Skin epidermis (tissue), 12 donors: ENCODE measurements at regions not wholly inside any gene's neighbourhood (a gene's known extent, or its start where the extent isn't known, plus 50 kb on each side); places are given as distances from the start of the nearest gene placed in this dataset.

Experiments used
- H3K27ac ChIP-seq, 21 experiments: fragments of 200-600 bp; sonication (generic) in 11 of 21; one replicate each; pipeline ENCODE4 v1.5.0; 2020; ENCODE audit warnings: mild to moderate bottlenecking in 3 of 21, inconsistent platforms in 2 of 21, moderate library complexity in 2 of 21
- H3K4me3 ChIP-seq, 7 experiments: fragments of 200-600 bp; sonication (generic) in 2 of 7; one replicate each; pipeline ENCODE4 v1.5.0; 2020; ENCODE audit warnings: inconsistent platforms in 2 of 7, mild to moderate bottlenecking in 2 of 7, moderate library complexity in 1 of 7

DNA sequence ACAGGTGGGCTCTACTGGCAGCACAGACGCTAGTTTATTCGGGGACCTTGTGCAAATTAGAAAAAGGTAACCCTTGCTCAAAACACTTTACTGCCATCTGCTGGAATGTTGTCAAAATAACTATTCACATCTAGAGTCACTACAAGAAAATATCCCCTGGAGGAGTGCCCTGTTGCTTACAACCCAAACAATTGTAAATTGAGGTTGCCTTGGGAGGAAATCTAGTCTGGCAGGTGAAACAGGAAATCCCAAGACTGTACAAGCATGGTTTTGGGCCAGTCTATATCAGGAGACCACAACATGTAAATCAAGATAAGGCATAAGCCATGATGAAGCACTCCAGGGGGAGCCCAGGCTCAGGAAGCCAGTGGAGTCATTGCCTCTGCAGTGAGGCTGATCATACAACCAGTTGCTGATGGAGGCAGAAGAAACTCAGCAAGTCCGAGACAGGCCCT, 136.8 kb upstream of the ACP3 start:
- H3K27ac ChIP-seq, result no peak overlapping the region
- H3K4me3 ChIP-seq, result no peak overlapping the region

DNA sequence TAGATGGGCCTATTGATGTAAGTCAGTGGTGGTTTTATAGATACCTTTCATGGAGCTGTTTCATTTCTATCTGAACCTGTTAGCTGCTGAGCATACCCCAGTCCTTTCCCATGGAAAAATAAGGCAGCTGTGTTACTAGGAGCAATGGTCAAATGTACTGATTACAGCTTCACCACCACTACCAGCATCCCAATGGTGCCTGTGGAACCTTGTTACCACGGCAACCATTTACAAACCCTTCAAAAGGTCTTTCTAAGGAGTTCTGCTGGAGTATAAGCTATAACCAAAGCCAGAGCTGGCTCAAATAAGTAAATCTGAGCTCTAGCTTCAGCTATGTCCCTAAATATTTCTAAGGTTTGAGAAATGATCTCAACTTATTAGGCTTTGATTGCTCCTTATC, 133.4 kb upstream of the ACP3 start:
- Histone ChIP-seq H3K4me3 (no peak overlapping the region), H3K27ac (no peak overlapping the region)

GRCh38 chr3:132187746-132188145, 129.5 kb upstream of the ACP3 start:
- Histone ChIP-seq H3K27ac (no peak overlapping the region), H3K4me3 (no peak overlapping the region)

- Histone ChIP-seq H3K27ac (no peak overlapping the region), H3K4me3 (no peak overlapping the region)
Observed at GRCh38 chr3:132189601-132190000, 127.6 kb upstream of the ACP3 start.

DNA sequence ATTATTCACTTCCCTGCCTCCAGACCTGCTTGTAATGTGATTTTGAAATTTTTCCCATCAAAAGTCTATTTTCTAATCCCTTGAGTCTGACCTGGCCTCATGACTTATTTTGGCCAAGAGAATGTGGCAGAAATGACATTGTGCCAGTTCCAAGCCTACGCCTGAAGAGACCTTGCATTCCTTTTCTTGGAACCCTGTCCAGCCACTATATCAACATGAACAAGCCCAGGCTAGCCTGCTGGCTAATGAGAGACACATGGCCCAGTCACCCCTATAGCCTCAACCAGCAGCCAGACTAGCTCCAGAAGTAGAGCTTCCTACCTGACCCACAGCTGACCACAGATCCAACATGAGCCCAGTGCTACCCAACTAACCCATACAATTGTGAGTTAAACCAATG, 121.1 kb upstream of the ACP3 start:
- Histone ChIP-seq H3K4me3 (no peak overlapping the region), H3K27ac (no peak overlapping the region)

DNA sequence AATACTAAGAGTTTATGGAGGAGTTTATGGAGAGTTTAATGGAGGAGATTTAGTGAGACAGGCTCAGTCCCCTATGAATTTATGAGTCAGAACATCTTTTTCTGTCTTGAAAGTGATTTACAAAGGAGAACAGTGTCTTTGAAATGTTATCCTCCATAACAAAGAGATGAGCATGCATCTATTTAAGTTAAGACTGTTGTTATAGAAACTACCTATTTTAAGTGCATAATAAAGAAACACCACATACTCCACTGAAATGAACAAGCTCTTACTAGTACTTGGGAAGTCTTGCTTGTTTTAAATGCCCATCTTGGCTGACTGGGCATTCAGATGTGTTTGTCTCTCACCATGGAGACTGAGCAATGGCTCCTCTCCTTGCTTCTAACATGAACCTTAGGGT, 118.7 kb upstream of the ACP3 start:
- Histone ChIP-seq H3K4me3 (no peak overlapping the region), H3K27ac (no peak overlapping the region)

DNA sequence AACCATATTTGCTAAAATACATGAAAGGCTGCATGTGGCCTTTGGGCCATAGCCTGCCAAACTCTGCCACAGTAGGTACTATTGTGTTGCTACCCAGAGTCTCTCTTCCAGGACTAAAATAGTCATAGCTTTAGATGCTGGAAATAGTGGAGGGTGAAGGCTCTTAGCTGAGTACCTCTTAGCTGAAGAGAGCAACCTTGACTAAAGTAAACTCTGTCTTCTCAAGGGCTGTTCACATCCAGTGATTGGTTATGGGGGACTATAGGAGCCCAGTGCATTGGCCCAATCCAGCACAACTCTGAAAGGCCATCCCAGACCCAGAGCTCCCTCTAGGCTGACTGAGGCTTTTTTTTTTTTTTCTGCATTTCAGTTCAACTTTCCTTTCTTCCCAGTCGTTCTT, 117.8 kb upstream of the ACP3 start:
- H3K27ac ChIP-seq, result no peak overlapping the region
- no peak overlapping the region for H3K4me3 ChIP-seq

GRCh38 chr3:132202586-132202985, 114.6 kb upstream of the ACP3 start:
- no peak overlapping the region for H3K4me3 ChIP-seq
- H3K27ac ChIP-seq, result no peak overlapping the region

DNA sequence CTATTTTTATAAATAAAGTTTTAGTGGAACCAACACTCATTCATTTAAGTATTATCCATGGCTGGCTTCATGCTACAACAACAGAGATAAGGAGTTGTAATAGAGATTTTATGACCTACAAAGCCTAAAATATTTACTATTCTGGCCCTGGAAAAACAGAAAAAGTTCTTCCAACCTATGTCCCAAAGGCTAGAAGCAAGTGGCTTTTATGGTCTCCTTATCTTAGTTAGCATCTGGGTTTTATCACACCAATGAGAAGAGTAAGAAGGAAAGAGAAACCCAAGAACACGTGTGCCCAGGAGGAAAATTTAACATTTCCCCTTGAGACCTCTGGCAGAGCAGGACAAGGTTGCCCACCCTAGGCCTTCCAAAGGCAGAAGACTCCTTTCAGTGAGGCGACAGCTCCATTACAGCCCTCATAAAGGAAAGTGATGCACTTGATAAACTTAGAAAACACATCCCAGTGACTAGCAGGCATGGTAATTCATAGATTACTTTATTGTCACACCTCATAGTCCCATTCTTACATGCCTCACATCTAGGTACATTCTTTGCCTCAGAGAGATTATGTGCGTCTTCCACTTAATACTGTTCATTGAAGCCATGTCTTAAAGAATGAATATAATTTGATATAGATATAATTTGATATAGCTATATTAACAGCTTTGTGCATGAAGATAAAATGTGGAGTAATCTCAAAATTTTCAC, 113.2 kb upstream of the ACP3 start:
- no peak overlapping the region for H3K4me3 ChIP-seq
- H3K27ac ChIP-seq, result no peak overlapping the region

DNA sequence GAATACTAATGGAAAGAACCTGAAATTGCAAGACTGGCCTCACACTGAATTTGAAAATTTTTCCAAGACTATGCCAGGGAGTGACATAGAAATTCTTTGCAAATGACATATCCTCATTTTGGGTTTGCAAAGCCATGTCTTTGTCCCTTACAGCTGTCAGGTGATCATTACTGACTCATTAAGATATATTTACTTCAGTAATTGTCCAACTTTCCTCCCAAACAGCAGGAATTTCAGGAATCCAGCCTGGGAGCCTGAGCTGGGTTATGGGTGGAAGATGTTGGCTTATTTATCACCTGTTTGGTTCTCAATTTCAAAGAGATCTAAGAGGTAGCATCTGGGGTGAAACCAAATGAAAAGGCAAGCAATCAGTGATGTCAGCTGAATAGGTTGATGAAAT, 111.6 kb upstream of the ACP3 start:
- H3K27ac ChIP-seq, result no peak overlapping the region
- H3K4me3 ChIP-seq, result no peak overlapping the region

DNA sequence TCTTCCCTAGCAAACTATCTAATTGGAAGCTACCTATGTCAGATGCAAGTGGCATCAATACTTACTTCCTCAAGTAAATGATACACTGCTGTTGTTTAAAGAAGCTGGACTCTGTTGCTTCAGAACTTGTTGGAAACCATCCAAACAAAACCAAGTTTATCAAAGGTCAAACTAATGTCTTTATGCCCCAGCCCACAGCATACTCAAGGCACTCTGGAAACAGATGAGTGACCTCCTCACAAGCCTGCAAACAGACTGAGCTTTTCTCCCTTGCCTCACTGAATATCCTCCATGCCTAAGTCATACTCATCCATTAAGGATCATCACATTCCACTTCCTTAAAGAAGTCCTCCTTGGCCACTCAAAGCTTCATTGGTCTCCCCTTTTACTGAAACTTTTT, 107.4 kb upstream of the ACP3 start:
- H3K4me3 ChIP-seq, result no peak overlapping the region
- H3K27ac ChIP-seq, result peak overlapping the region in 1 of 21 experiments; percentile 14

DNA sequence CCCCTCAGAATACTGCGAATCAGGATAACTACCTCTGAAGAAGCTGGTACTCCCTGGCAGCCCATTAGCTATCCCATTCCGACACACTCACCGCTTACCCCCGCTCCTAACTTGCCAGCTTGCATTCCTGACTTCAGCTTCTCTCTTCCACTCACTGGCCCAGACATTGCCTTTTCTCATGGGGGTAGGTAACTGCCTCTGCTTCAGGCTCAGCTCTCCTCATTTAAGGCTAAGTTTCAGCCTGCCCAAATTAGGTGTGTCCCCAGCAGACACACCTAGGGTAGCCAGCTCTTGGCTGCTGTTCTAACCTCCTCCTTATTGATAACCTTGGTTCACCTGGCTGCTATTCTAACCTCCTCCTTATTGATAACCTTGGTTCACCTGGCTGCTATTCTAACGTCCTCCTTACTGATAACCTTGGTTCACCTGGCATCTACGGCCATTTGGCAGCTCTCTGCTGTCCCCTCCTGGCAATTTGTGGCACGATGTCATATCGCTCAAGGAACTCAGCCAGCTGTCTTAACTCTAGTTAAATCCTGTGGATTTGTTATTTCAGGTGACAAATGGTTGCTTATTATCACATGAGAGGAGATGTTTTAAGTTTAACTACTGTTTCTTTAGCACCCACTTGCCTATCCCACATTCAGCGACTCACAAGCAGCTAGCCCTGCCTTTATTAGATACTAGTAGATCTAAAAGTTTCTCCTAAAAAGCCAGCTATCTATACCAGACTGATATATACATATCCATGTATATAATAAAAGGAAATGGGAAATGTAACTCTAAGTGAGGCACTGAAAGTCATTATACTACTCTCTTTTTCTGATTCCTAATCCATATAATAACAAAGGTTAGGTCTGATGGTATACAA, 106.5 kb upstream of the ACP3 start:
- Histone ChIP-seq H3K4me3 (no peak overlapping the region), H3K27ac (peak overlapping the region in 1 of 21 experiments; percentile 14)

DNA sequence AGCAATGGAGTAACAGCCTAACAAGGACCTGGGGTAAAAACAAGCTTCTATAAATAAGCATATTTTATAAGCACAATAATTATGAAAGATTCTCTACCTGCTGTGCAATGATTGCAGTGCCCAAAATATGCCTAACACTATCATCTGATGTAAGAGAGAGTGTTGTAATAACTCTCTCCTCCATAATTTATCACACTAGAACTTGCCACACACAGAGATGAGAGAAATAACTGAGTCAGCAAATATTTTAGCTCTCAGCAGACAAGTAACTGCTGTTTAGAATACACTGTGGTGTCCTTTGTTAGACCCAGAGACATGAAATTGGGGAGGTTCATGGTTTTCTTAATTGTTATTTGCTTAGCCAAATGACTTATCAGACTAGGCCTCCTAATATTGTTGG, 105.3 kb upstream of the ACP3 start:
- Histone ChIP-seq H3K27ac (no peak overlapping the region), H3K4me3 (no peak overlapping the region)

DNA sequence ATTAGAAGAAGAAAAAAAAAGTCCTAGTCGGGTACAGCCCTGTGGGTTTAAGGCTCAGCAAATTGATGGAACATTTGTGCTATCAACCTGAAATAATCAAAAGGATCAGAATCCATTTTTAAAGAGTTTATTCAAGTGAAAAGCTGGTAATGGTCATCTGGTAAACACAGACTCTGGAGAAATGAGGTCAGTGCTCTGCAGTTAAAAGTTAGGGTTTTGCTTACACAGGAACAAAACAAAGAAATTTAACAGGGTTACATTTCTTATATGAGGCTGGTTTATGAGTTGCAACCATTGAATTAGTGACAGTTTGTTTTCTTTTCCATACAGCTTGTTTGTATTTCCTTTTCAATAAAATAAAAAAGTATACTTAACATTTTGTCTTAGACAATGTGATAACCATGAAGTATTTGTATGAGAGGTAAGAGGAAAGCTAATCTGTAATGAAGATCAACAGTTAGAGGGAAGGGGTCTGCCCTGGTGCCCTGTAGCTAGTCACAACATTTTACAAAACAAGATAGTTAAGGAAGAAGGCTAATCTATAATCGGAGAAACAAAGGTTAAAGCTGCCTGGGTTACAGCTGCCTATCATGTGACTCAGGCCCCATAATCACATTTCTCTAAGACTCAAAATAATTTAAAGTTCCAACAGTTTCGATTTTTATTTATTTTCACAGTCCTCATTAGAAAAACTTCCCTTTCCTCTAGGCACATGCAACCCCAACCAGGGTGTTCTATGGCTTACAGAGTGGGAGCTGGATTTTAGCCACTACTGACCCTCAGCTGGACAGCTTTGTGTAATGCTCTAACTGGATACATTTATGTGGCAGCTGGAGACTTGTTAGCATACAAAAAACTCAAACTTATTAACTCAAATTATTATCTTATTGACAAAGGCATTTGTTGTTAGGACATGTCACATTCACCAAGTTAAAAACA, 98.1 kb upstream of the ACP3 start:
- no peak overlapping the region for H3K27ac ChIP-seq
- H3K4me3 ChIP-seq, result no peak overlapping the region

DNA sequence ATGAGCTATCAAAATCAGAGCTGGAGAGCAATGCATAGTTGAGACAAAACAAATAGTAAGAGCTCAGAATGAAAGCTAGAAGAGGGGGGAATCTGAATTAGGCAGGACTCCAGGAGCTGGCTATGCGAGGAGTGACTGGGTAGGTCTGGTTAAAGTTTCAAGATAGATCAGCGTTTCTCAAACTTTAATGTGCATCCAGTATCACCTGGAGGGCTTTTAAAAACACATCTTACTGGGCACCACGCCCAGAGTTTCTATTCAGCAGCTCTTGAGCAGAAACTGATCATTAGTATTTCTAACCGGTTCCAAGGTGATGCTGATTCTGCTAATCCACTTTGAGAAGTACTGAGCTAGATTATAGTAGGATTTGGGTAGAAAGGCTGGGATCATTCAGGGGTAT, 96.2 kb upstream of the ACP3 start:
- Histone ChIP-seq H3K4me3 (no peak overlapping the region), H3K27ac (no peak overlapping the region)

GRCh38 chr3:132222868-132223538, 94.2 kb upstream of the ACP3 start:
- H3K4me3 ChIP-seq, result no peak overlapping the region
- no peak overlapping the region for H3K27ac ChIP-seq

DNA sequence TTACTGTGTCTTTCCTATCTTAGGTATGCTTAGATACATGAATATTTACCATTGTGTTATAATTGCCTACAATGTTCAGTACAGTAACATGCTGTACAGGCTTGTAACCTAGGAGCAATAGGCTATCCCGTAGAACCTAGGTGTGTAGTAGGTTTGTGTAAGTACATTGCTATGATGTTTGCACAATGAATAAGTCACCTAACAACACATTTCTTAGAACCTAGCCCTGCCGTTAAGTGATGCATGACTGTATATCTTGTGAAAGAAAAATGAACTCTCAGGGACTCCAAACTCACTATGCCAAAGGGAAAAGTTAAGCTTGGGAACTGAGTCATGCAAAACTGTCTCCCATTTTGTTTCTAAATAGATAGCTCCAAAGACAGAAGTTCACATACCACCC, 91.5 kb upstream of the ACP3 start:
- Histone ChIP-seq H3K27ac (no peak overlapping the region), H3K4me3 (no peak overlapping the region)

DNA sequence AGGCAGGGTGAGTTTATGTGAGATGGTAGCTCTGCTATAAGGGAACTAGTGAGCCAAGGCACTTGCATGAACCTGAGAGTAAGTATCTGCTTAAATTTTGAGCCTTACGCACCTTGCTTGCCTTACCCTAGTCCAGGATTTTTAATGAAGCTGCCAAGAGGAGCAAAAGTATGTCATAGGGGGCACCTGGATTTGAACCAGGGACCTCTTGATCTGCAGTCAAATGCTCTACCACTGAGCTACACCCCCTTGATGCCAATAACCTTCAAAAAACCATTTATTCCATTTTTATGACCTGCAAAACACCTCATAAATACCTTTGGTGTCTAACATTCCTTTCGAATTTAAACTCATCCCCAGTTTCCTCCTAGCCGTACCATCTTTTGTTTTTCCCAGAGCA, 88.3 kb upstream of the ACP3 start:
- H3K4me3 ChIP-seq, result no peak overlapping the region

DNA sequence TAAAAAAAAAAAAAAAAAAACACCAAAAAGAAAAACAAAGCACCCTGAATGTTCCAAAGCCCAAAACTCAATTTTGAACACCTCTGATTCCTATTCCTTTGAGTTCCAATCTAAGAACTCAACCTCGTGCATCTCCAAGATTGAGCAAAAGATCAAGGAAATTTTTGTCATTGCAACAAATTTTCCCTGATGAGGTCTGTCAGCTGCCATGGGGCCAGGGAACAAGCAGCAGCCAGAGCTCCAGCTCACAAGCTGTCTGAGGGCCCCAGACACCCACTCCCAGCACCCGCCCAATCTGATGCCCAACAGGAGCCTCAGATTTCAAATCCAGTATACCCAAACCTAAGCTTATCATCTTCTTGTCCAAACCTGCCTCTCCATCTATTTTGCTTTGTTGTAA, 87.6 kb upstream of the ACP3 start:
- Histone ChIP-seq H3K27ac (no peak overlapping the region), H3K4me3 (no peak overlapping the region)

More for the DNA sequence above, 88.3 kb upstream of the ACP3 start:
- no peak overlapping the region for H3K27ac ChIP-seq
